ENCODE measurements at regions not wholly inside any gene's neighbourhood (a gene's known extent, or its start where the extent isn't known, plus 50 kb on each side); places are given as distances from the start of the nearest gene placed in this dataset.

- no peak for DNase-seq (ENCODE audit: low spot score)
Measured at GRCh38 chr11:119982517-119983239, 155.2 kb downstream of the TRIM29 start.

- no peak for DNase-seq (ENCODE audit: low spot score)
Measured at GRCh38 chr11:119980431-119980830, 157.5 kb downstream of the TRIM29 start.

GRCh38 chr11:119979701-119980100 lies 158.2 kb downstream of the TRIM29 start:
- no peak for DNase-seq (ENCODE audit: low spot score)

- DNase-seq (ENCODE audit: low spot score), result no peak
Measured at GRCh38 chr11:119978696-119979095, 159.2 kb downstream of the TRIM29 start.

GRCh38 chr11:119977881-119978280 lies 160.0 kb downstream of the TRIM29 start:
- DNase-seq (ENCODE audit: low spot score), result no peak

GRCh38 chr11:119977561-119977860 lies 160.4 kb downstream of the TRIM29 start:
- no peak for DNase-seq (ENCODE audit: low spot score)

- no peak for DNase-seq (ENCODE audit: low spot score)
Measured at GRCh38 chr11:119976805-119977560, 160.9 kb downstream of the TRIM29 start.

GRCh38 chr11:119975561-119976152 lies 162.3 kb downstream of the TRIM29 start:
- peak; percentile 95 for DNase-seq (ENCODE audit: low spot score)

- DNase-seq (ENCODE audit: low spot score), result peak; percentile 64
Measured at GRCh38 chr11:119974467-119974866, 163.4 kb downstream of the TRIM29 start.

GRCh38 chr11:119974051-119974450 lies 163.9 kb downstream of the TRIM29 start:
- no peak for DNase-seq (ENCODE audit: low spot score)

- no peak for DNase-seq (ENCODE audit: low spot score)
Measured at GRCh38 chr11:119972281-119972680, 165.6 kb downstream of the TRIM29 start.

- no peak for DNase-seq (ENCODE audit: low spot score)
Measured at GRCh38 chr11:119970555-119971304, 167.2 kb downstream of the TRIM29 start.

GRCh38 chr11:119964136-119965025 lies 173.5 kb downstream of the TRIM29 start:
- no peak for DNase-seq (ENCODE audit: low spot score)

- no peak for DNase-seq (ENCODE audit: low spot score)
Measured at GRCh38 chr11:119957951-119958350, 180.0 kb downstream of the TRIM29 start.

GRCh38 chr11:119952441-119952840 lies 185.5 kb downstream of the TRIM29 start:
- DNase-seq (ENCODE audit: low spot score), result no peak

GRCh38 chr11:119943298-119943655 lies 194.6 kb downstream of the TRIM29 start:
- DNase-seq (ENCODE audit: low spot score), result no peak

- DNase-seq (ENCODE audit: low spot score), result no peak
Measured at GRCh38 chr11:119942583-119943297, 195.2 kb downstream of the TRIM29 start.

GRCh38 chr11:119941636-119942411 lies 196.1 kb downstream of the TRIM29 start:
- DNase-seq (ENCODE audit: low spot score), result no peak

- DNase-seq (ENCODE audit: low spot score), result no peak
Measured at GRCh38 chr11:119941171-119941570, 196.7 kb downstream of the TRIM29 start.

GRCh38 chr11:119940401-119940976 lies 197.4 kb downstream of the TRIM29 start:
- DNase-seq (ENCODE audit: low spot score), result no peak

Data from Ammon's horn (tissue), 1 donor.